Pancreas (tissue), 10 donors: ENCODE measurements at regions not wholly inside any gene's neighbourhood (a gene's known extent, or its start where the extent isn't known, plus 50 kb on each side); places are given as distances from the start of the nearest gene placed in this dataset.

Experiments
- ATAC-seq, 4 donors: fragments of 200-7000 bp; cut with Tn5 transposase; one replicate each; pipeline versions ENCODE4 v1.8.0 to v1.9.1; 2020; ENCODE audit warnings: mild to moderate bottlenecking in 4 of 4, moderate library complexity in 4 of 4
- DNase-seq, 6 donors: peaks; one replicate each; pipeline ENCODE4 v3.0.0-alpha.2; 2020
- FAIRE-seq: peaks from 2 replicates; lab custom pipeline; 2012; peaks lifted over from hg19 to GRCh38; lab: Jason Lieb, UNC
- H3K27ac ChIP-seq, 4 donors: fragments of 200-600 bp; sonication (generic); 1 replicate in 3 of 4; 2 replicates in 1 of 4; pipeline versions ENCODE4 v1.5.0 to v1.8.0; 2020
- H3K27me3 ChIP-seq, 4 donors: fragments of 200-600 bp; one replicate each; pipeline ENCODE4 v1.8.0; 2021
- H3K36me3 ChIP-seq, 3 donors: fragments of 200-600 bp; sonication (generic) in 1 of 3; one replicate each; pipeline versions ENCODE4 v1.5.0 to v1.8.0; 2020 to 2021
- H3K4me1 ChIP-seq, 3 donors: fragments of 200-600 bp; one replicate each; pipeline ENCODE4 v1.8.0; 2021
- H3K4me3 ChIP-seq, 4 donors: fragments of 200-600 bp; sonication (generic) in 2 of 4; one replicate each; pipeline versions ENCODE4 v1.5.0 to v1.8.0; 2020 to 2021
- H3K9me3 ChIP-seq, 4 donors: fragments of 200-600 bp; one replicate each; pipeline ENCODE4 v1.8.0; 2021
- CTCF ChIP-seq, 4 donors: fragments of 200-600 bp; sonication (generic) in 3 of 4; IDR thresholded peaks; one replicate each; pipeline versions ENCODE4 v1.5.0 to v1.8.0; 2021; ENCODE audit warnings: antibody characterized with exemption in 4 of 4
- WGBS, 2 donors: extraction: QIAGEN DNeasy Blood & Tissue Kit; methylation state at CpG; one replicate each; pipeline ENCODE4 v1.1.7; 2013; 5-methylcytosine and 5-hydroxymethylcytosine counted together
- intact Hi-C, 3 donors: fragments of 100-400 bp; cut with DNase I; formaldehyde crosslinking; loops; one replicate each; pipeline versions ENCODE4 v1.11.1 to v1.14.2; 2022
- donor health status: healthy with polysubstance abuse.
- donor health status: DM: no; HTN: no; CAD: no; lungs with moderate emphysema.
- donor health status: DM: no; HTN: no; CAD: no.
- donor health status: control.
- donor health status: control.
- donor health status: Bipolar disorder and iron deficiency.
- donor health status: DM: yes; HTN: yes; CAD: no.
- donor health status: DM: no; HTN: no; CAD: no.
- donor health status: DM: no; HTN: no; CAD: no.
- donor health status: DM: yes; HTN: yes; CAD: no.

- DNase-seq (no peak), ATAC-seq (no peak), FAIRE-seq (no peak)
- H3K36me3 ChIP-seq = no peaks in the 10 kb centered on the region
- peaks cover 0 to 4% (median 0%) of the 10 kb centered on the region in 3 donors for H3K4me1 ChIP-seq
- no peaks in the 10 kb centered on the region for H3K9me3 ChIP-seq
- H3K4me3 ChIP-seq = no peak overlapping the region
- TF ChIP-seq CTCF (IDR thresholded peaks at IDR 0.05) = no peak
- H3K27ac ChIP-seq = peak overlapping the region in 1 of 4 donors; percentile 55
- 63 to 65% methylated on average over 13 of the region's 13 CpGs for WGBS, 2 donors
- intact Hi-C loops = no loop called here
- H3K27me3 ChIP-seq = no peaks in the 10 kb centered on the region
Measured at GRCh38 chr21:41653243-41653953, 113.5 kb downstream of the RIPK4 start.

GRCh38 chr21:41651830-41652229 lies 115.0 kb downstream of the RIPK4 start:
- Histone ChIP-seq H3K4me1 (peaks cover 0 to 4% (median 0%) of the 10 kb centered on the region in 3 donors), H3K4me3 (no peak overlapping the region), H3K27me3 (no peaks in the 10 kb centered on the region), H3K36me3 (no peaks in the 10 kb centered on the region), H3K9me3 (no peaks in the 10 kb centered on the region), H3K27ac (peak overlapping the region in 1 of 4 donors; percentile 31)
- no peak for TF ChIP-seq CTCF (IDR thresholded peaks at IDR 0.05)
- FAIRE-seq = no peak
- intact Hi-C loops = no loop called here
- DNase-seq = no peak
- 77 to 79% methylated on average over 6 of the region's 6 CpGs for WGBS, 2 donors
- ATAC-seq = no peak

GRCh38 chr21:41651406-41651805 lies 115.4 kb downstream of the RIPK4 start:
- no peaks in the 10 kb centered on the region for H3K9me3 ChIP-seq
- FAIRE-seq = no peak

GRCh38 chr21:41650526-41651145 lies 116.2 kb downstream of the RIPK4 start:
- TF ChIP-seq CTCF (IDR thresholded peaks at IDR 0.05) = no peak
- H3K27me3 ChIP-seq = no peaks in the 10 kb centered on the region
- no peak overlapping the region for H3K4me3 ChIP-seq
- no peaks in the 10 kb centered on the region for H3K9me3 ChIP-seq
- FAIRE-seq (no peak), DNase-seq (no peak), ATAC-seq (no peak)
- H3K4me1 ChIP-seq = peaks cover 0 to 4% (median 0%) of the 10 kb centered on the region in 3 donors
- WGBS, 2 donors = 82 to 85% methylated on average over 19 of the region's 19 CpGs
- no peaks in the 10 kb centered on the region for H3K36me3 ChIP-seq
- peak overlapping the region in 1 of 4 donors; percentile 31 for H3K27ac ChIP-seq
- intact Hi-C loops = no loop called here

More at GRCh38 chr21:41651406-41651805, 115.4 kb downstream of the RIPK4 start:
- no peaks in the 10 kb centered on the region for H3K36me3 ChIP-seq
- WGBS, 2 donors = 48 to 50% methylated on average over 8 of the region's 8 CpGs
- no peak overlapping the region for H3K4me3 ChIP-seq
- DNase-seq (no peak), ATAC-seq (peak in 3 of 4 donors; percentile 32 to 59 (median 56))
- H3K27ac ChIP-seq = peak overlapping the region in 1 of 4 donors; percentile 31
- H3K4me1 ChIP-seq = peaks cover 0 to 4% (median 0%) of the 10 kb centered on the region in 3 donors
- intact Hi-C loops = no loop called here
- TF ChIP-seq CTCF (IDR thresholded peaks at IDR 0.05) = no peak
- H3K27me3 ChIP-seq = no peaks in the 10 kb centered on the region
